Adipocyte (in vitro differentiated cells): ENCODE measurements at regions not wholly inside any gene's neighbourhood (a gene's known extent, or its start where the extent isn't known, plus 50 kb on each side); places are given as distances from the start of the nearest gene placed in this dataset.

Experiments used
- DNase-seq: peaks from one replicate; pipeline ENCODE4 v3.0.0-alpha.2; 2015; ENCODE audit warnings: low read depth
- H3K27me3 ChIP-seq: replicated peaks from 2 replicates; pipeline ENCODE4 v1.7.0; 2013; ENCODE audit warnings: mild to moderate bottlenecking, low read length, moderate library complexity; ENCODE audit not compliant: control insufficient read depth, insufficient read depth
- H3K36me3 ChIP-seq: 2 replicates; pipeline ENCODE4 v1.7.0; 2013; ENCODE audit warnings: low read length, mild to moderate bottlenecking, moderate library complexity; ENCODE audit not compliant: control insufficient read depth, insufficient read depth, severe bottlenecking
- H3K4me1 ChIP-seq: 2 replicates; pipeline ENCODE4 v1.7.0; 2013; ENCODE audit warnings: mild to moderate bottlenecking, low read length, moderate library complexity; ENCODE audit not compliant: control insufficient read depth, insufficient read depth
- H3K4me3 ChIP-seq: 2 replicates; pipeline ENCODE4 v1.7.0; 2013; ENCODE audit warnings: mild to moderate bottlenecking, low read length, moderate library complexity
- H3K9ac ChIP-seq: 2 replicates; pipeline ENCODE4 v1.7.0; 2013; ENCODE audit warnings: mild to moderate bottlenecking, low read length, moderate library complexity
- H3K9me3 ChIP-seq: 2 replicates; pipeline ENCODE4 v1.7.0; 2013; ENCODE audit warnings: mild to moderate bottlenecking, low read length, moderate library complexity; ENCODE audit not compliant: control insufficient read depth

DNA sequence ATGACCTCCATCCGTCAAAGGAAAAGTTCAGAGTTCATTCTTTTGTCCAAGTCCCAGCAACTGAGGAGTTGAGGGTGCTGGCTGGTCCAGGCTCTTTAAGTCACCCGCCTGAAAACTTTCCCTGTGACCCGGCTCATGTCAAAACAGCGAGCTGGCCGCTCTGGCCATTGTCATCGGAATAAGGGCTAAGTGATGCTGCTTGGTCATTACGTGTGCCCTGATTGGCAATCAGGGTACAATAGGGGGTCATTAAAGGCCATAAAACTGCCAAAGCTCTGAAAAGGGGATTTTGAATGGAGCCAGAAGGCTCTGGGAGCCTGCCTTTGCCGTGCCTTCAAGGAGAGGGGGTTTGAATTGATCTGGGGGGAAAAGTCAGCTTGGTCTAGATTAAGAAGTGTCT is 88.5 kb upstream of the IRX3 start:
- Histone ChIP-seq H3K36me3 (no peaks in the 10 kb centered on the region), H3K4me3 (no peak overlapping the region), H3K4me1 (peaks cover 12% of the 10 kb centered on the region), H3K9me3 (peaks cover 32% of the 10 kb centered on the region), H3K27me3 (peaks cover 7% of the 10 kb centered on the region), H3K9ac (no peak overlapping the region)
- no peak for DNase-seq

DNA sequence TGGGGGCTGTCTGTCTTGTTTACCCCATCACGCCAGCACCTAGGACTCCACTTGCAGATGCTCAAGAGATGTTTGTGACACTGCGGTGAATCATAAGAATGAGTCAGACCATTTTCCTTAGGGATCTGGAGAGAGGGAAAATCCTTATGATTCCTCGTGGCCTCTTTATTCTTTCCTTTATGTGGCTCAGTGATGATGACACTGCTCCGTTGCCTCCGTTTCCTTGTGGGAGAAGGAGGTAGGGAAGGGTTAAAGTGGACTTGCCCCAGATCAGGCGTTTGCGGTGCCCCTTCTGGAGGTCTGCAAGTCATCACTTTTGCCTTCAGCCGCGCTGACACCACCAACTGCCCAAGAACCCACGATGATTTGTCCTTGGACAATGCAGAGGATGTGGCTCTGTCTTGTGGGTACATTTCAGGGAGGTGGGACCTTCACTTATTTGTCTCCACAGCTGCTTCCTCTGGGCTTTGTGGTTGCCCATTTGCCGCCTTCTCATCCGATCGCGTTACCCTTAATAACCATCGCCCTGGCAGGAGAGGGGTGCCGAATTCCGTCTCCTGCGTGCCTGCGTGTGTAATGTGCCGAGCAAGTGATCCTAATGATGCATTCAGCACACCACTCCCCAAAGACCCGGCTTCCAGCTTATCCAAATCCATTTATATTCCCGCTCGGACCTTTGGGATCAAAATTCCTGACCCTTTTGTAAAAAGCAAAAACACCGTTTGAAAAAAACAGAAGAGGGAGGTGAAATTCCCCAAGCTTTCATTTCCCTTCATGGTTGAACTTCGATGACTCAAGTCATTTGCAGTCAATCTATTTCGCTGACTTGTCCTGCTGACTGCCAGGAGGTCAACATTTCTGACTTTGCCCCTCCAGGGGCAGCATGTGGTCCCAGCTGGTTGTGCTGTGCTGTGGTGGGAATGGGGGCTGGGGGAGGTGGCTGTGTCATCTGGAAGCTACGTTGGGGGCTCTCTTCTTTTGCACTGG is 87.2 kb upstream of the IRX3 start:
- Histone ChIP-seq H3K4me3 (peak overlapping the region; percentile 62), H3K9ac (no peak overlapping the region), H3K27me3 (no peaks in the 10 kb centered on the region), H3K36me3 (no peaks in the 10 kb centered on the region), H3K9me3 (peaks cover 21% of the 10 kb centered on the region), H3K4me1 (peaks cover 12% of the 10 kb centered on the region)
- DNase-seq, result peak; percentile 68

DNA sequence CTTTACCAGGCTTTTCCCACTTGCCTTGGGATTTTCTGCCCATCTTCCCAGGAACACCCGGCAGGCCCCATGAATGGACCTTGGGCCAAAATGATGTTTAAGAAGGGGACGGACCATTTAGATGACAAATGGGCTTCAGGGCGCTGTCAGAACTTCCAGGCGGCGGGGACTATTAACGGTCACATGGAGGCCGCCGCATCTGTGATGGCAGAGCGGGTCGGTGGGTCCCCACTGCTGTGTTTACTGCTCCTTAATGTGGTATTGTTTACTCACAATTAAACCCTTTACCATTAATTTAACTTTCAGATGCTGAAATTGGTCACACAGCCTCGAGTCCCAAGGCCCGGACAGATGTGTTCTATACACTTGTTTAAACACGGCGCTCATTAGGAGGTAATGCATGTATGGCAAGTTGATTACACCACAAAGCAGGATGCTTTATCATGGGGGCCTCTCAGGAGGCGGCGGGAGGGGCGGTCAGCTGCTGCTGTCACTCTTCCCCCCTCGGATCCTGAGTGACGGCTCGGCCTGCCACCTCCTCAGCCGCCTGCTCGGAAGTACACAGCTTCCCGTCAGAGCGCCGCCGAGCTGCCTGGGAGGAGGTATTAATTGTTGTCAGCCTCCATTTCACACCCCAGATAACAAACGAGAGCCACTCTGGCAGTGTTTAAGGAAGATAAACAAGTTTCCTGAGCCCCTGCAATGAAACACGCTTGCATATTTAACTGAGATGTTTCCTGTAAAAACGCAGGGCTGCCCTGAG is 83.9 kb upstream of the IRX3 start:
- H3K4me1 ChIP-seq, result peaks cover 12% of the 10 kb centered on the region
- no peak for DNase-seq
- no peaks in the 10 kb centered on the region for H3K9me3 ChIP-seq
- H3K4me3 ChIP-seq, result no peak overlapping the region
- no peak overlapping the region for H3K9ac ChIP-seq
- no peaks in the 10 kb centered on the region for H3K27me3 ChIP-seq
- no peaks in the 10 kb centered on the region for H3K36me3 ChIP-seq

DNA sequence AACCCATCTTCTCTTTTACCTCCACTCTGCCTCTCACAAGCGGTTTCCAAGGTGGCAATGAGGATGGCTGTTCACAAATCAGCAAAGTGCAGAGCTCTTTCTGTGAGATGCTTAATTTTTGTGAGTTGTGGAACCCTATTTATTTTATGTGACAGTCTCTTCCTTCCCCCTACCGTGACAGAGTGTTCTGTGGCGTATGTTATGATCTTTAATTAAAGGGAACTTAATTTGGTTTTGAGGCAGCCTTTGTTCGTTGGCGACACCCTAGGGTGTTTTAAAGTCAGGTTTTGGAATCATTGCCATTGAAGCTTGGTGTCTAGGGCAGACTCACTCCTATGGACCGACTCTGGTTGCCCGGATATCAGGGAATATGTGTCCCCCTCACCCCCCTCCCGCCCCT is 83.3 kb upstream of the IRX3 start:
- Histone ChIP-seq H3K27me3 (no peaks in the 10 kb centered on the region), H3K9ac (no peak overlapping the region), H3K36me3 (no peaks in the 10 kb centered on the region), H3K4me3 (no peak overlapping the region), H3K9me3 (no peaks in the 10 kb centered on the region), H3K4me1 (peaks cover 12% of the 10 kb centered on the region)
- DNase-seq, result no peak

DNA sequence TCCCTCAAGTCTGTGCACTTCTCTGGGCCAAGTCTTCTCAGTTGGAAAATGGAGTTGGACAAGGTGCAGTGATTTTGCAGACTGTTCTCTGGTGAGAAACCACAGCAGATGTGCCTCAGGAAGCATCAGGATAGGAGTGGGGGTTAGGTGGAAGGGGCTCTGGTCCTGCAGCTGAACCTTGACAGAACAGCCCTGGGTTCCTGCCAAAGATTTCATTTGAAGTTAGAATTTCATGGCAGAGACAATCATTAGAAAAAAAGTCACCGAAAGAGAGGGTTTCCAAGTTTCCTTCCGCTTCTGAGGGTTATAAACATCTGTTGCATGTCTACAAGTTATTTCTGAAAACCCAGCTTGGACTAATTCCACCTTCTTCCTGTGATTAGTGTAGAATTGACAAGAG is 80.4 kb upstream of the IRX3 start:
- Histone ChIP-seq H3K36me3 (no peaks in the 10 kb centered on the region), H3K9me3 (no peaks in the 10 kb centered on the region), H3K9ac (no peak overlapping the region), H3K4me3 (no peak overlapping the region), H3K27me3 (peaks cover 10% of the 10 kb centered on the region), H3K4me1 (no peaks in the 10 kb centered on the region)
- DNase-seq, result no peak

DNA sequence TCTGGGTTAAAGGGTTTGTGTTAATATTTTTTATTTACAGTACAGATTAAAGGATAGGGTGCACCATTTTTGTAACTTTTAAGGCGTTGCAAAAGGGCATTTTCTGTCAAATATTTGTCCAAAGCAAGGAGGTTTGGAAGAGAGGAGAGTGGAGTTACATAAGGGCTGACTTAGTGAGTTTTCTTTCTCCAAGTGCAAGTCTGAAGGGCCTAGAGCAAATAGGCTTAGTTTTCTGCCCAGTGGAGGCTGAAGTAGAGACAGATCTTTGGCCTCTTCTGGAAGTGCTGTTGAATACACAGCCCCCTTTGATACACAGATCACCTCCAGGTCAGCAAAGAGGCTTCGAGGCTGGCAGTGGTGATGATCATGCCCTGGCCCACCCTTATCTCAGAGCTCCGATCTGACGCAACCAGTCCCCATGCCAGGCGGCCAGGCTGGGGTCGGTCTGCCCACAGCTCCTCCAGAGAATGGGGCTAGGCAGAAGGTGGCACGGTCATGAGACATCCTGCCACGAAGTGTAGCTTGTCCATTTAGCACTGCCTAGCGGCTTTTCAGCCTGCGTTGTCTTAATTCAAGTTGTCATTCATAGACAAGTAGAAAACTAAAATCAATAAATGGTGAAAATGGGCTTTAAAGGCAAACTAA is 79.5 kb upstream of the IRX3 start:
- H3K9ac ChIP-seq, result no peak overlapping the region
- H3K9me3 ChIP-seq, result no peaks in the 10 kb centered on the region
- H3K27me3 ChIP-seq, result peaks cover 13% of the 10 kb centered on the region
- no peak for DNase-seq
- no peak overlapping the region for H3K4me3 ChIP-seq
- no peaks in the 10 kb centered on the region for H3K4me1 ChIP-seq
- H3K36me3 ChIP-seq, result no peaks in the 10 kb centered on the region

DNA sequence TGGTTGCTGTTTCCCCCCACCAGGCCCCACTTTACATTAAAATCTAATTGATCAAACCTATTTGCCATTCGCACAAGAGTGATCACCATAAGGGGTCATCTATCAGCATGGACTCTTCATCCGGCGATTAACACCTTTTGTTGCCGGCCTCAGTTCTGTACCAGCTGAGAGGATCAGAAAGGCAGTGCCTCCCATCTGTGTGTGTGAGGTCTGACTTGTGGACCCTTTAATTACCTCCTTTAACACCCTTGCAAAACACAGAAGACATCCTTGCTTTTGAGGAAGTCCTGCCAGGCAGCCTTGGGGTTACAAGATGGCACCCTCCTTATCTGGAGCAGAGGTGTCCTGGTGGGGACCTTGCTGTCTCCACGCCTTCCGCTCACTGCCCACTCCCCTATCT is 77.2 kb upstream of the IRX3 start:
- Histone ChIP-seq H3K9me3 (no peaks in the 10 kb centered on the region), H3K36me3 (no peaks in the 10 kb centered on the region)
- DNase-seq, result no peak

DNA sequence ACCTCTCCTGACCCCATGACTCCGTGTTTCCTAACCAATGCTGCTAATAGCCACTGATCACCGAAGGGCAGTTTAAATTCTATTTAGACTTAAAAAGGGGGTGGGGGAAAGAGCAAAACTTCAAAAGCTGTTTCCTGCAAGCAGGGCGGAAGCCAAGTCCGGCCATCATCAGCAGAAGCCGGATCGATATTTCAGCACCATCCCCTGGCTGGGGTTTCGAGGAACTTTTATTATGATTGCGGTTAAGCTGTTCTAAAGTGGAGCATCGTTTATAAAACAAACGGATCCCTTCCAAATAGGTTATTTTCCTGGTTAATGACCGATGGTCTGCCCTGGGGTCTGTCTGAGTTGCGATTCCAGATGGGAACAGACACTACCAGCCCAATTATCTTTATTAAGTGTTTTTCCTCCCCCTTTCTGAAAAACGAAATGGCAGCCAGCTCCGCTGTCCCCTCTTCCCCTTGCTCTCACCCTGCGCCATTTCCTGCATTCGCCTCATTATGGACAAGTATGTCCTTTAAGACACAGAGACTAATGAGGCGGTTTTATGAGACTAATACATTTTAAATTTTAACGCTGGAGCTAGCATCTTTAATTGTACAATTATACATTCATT is 76.1 kb upstream of the IRX3 start:
- no peaks in the 10 kb centered on the region for H3K9me3 ChIP-seq
- no peak overlapping the region for H3K4me3 ChIP-seq
- DNase-seq, result no peak
- H3K9ac ChIP-seq, result no peak overlapping the region
- no peaks in the 10 kb centered on the region for H3K4me1 ChIP-seq
- peaks cover 21% of the 10 kb centered on the region for H3K27me3 ChIP-seq
- H3K36me3 ChIP-seq, result no peaks in the 10 kb centered on the region

More for the DNA sequence above, 77.2 kb upstream of the IRX3 start:
- no peak overlapping the region for H3K9ac ChIP-seq
- no peaks in the 10 kb centered on the region for H3K4me1 ChIP-seq
- H3K4me3 ChIP-seq, result no peak overlapping the region
- H3K27me3 ChIP-seq, result peaks cover 21% of the 10 kb centered on the region

DNA sequence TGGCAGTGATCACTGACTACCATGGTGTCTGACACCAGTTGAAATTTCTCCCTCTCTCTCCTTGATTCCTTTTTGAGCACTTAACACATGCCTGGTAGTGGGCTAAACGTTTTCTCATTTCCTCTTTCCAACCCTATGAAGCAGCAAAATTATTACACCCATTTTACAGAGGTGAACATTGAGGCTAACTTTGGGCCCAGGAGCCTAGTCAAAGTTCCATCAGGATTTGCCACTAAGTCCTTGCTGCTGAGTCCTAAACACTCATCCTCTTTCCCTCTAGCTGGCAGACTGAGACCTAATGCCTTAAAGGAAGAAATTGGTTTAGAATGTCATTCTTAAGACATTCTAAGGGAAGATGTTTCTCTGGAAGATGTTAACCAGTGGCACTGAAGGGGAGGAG is 74.7 kb upstream of the IRX3 start:
- no peaks in the 10 kb centered on the region for H3K36me3 ChIP-seq

DNA sequence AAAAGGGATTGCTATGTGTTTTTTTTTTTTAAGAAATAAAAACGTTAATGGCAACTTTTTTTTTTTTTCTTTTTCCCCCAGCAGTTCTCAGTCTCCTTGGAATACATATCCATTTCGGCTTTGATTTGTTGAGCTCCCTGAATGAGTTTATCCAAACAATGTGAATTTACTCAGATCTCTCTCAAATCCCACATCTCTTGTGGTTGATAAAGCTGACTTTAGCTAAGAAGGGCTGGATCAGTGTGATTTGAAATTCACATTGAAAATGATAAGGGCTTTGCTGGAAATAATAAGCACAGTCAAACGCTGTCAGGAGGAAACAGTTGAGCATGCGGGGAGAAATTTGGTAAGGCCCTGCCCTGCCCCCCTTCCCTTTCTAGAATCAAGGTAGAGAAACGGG is 74.1 kb upstream of the IRX3 start:
- Histone ChIP-seq H3K4me3 (no peak overlapping the region), H3K4me1 (no peaks in the 10 kb centered on the region), H3K36me3 (no peaks in the 10 kb centered on the region), H3K9ac (no peak overlapping the region), H3K27me3 (peaks cover 21% of the 10 kb centered on the region), H3K9me3 (no peaks in the 10 kb centered on the region)
- DNase-seq, result no peak

More for the DNA sequence above, 74.7 kb upstream of the IRX3 start:
- no peak for DNase-seq
- no peak overlapping the region for H3K9ac ChIP-seq
- H3K4me3 ChIP-seq, result no peak overlapping the region
- H3K27me3 ChIP-seq, result peaks cover 21% of the 10 kb centered on the region
- no peaks in the 10 kb centered on the region for H3K9me3 ChIP-seq
- H3K4me1 ChIP-seq, result no peaks in the 10 kb centered on the region

DNA sequence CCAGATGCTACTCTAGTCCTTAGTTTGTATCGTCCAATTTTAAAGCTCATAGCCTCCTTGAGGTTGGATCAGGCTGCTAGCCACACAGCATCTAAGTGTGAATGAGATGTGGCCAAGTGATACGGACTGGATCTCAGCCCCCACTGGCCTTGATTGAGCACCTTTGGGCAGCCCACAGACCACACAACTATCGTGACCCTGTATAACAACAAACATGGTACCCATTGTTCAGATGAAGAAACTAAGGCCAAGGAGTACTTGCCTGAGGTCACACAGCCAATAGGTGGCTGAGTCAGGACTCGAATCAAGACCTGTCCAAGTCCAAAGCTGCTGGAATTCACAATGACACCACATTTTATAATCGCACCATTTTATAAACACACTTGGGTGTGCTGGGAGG is 73.0 kb upstream of the IRX3 start:
- H3K36me3 ChIP-seq, result no peaks in the 10 kb centered on the region
- H3K9ac ChIP-seq, result no peak overlapping the region
- no peak overlapping the region for H3K4me3 ChIP-seq
- H3K4me1 ChIP-seq, result no peaks in the 10 kb centered on the region
- H3K27me3 ChIP-seq, result peaks cover 21% of the 10 kb centered on the region
- no peak for DNase-seq
- H3K9me3 ChIP-seq, result peaks cover 10% of the 10 kb centered on the region
